LNCaP clone FGC (cell line): ENCODE measurements at regions not wholly inside any gene's neighbourhood (a gene's known extent, or its start where the extent isn't known, plus 50 kb on each side); places are given as distances from the start of the nearest gene placed in this dataset.

ENCODE experiments used
- DNase-seq: peaks from one replicate; pipeline ENCODE4 v3.0.0-alpha.2; 2011; ENCODE audit warnings: low read depth
- H3K4me3 ChIP-seq: 2 replicates; pipeline ENCODE4 v1.5.1; 2011; ENCODE audit warnings: mild to moderate bottlenecking, low read depth, low read length, control low read depth
- CTCF ChIP-seq: IDR thresholded peaks from 2 replicates; pipeline ENCODE4 v1.5.1; 2012; ENCODE audit warnings: mild to moderate bottlenecking; ENCODE audit not compliant: control insufficient read depth, insufficient read depth; ENCODE audit errors: extremely low read depth

GRCh38 chr13:62887046-62887445, 1471.4 kb upstream of the PCDH20 start:
- no peak for DNase-seq
- no peak overlapping the region for H3K4me3 ChIP-seq
- no peak for TF ChIP-seq CTCF

- no peak for DNase-seq
- H3K4me3 ChIP-seq, result no peak overlapping the region
- TF ChIP-seq CTCF, result no peak
Observed at GRCh38 chr13:62879071-62879470, 1463.4 kb upstream of the PCDH20 start.

- TF ChIP-seq CTCF, result no peak
- DNase-seq, result no peak
- H3K4me3 ChIP-seq, result no peak overlapping the region
Observed at GRCh38 chr13:62875118-62875640, 1459.5 kb upstream of the PCDH20 start.

GRCh38 chr13:62850331-62850730, 1434.7 kb upstream of the PCDH20 start:
- no peak for DNase-seq
- no peak for TF ChIP-seq CTCF

GRCh38 chr13:62847520-62847919, 1431.9 kb upstream of the PCDH20 start:
- no peak for TF ChIP-seq CTCF
- no peak overlapping the region for H3K4me3 ChIP-seq
- DNase-seq, result no peak

More at GRCh38 chr13:62850331-62850730, 1434.7 kb upstream of the PCDH20 start:
- H3K4me3 ChIP-seq, result no peak overlapping the region

GRCh38 chr13:62846302-62846701, 1430.7 kb upstream of the PCDH20 start:
- no peak overlapping the region for H3K4me3 ChIP-seq
- no peak for DNase-seq
- no peak for TF ChIP-seq CTCF

- no peak for DNase-seq
- no peak for TF ChIP-seq CTCF
- H3K4me3 ChIP-seq, result no peak overlapping the region
Observed at GRCh38 chr13:62839338-62839737, 1423.7 kb upstream of the PCDH20 start.
